GM18907 (cell line): ENCODE measurements at regions not wholly inside any gene's neighbourhood (a gene's known extent, or its start where the extent isn't known, plus 50 kb on each side); places are given as distances from the start of the nearest gene placed in this dataset.
A peak's percentile ranks its signal among the peaks of the same experiment; 100 is the strongest.
"Not testable (repeated sequence)": the region's sequence is repeated elsewhere in the genome, so short reads cannot be mapped to it uniquely, and the experiment has no call there.

Experiments used
- ATAC-seq: cut with Tn5 transposase; IDR thresholded peaks from one replicate; pipeline ENCODE4 v1.9.1; 2021; ENCODE audit warnings: mild to moderate bottlenecking, moderate library complexity; ENCODE audit not compliant: unreplicated experiment

- ATAC-seq, result no peak
Observed at GRCh38 chr1:195294911-195295310, 1313.3 kb downstream of the KCNT2 start.

DNA sequence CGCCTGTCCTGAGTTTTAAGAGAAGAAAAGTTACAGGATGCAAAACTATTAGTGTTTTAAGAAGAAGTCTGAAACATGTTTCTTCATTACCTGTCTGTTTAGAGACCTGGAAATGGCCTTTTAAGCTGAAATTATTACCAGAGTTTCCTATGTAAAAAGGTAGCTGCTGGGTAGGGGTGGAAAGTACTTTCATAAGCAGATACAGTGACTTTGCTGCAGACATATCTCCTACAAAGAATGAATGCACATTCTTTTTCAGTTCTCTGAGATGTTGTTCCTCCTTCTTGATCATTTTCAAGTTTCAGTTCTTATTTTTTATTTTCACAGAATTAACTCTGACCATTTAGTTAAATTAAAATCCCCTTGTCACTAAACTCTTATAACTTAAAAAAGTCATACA, 1329.6 kb downstream of the KCNT2 start:
- ATAC-seq, result peak; percentile 65

- ATAC-seq, result no peak
Observed at GRCh38 chr1:195275710-195276109, 1332.5 kb downstream of the KCNT2 start.

GRCh38 chr1:195251900-195252299, 1356.3 kb downstream of the KCNT2 start:
- ATAC-seq, result no peak

GRCh38 chr1:195243492-195243891, 1364.7 kb downstream of the KCNT2 start:
- ATAC-seq, result no peak

- ATAC-seq, result no peak
Observed at GRCh38 chr1:195241066-195241465, 1367.2 kb downstream of the KCNT2 start.

- no peak for ATAC-seq
Observed at GRCh38 chr1:195238313-195238712, 1369.9 kb downstream of the KCNT2 start.

GRCh38 chr1:195236991-195237889, 1371.0 kb downstream of the KCNT2 start:
- no peak for ATAC-seq

DNA sequence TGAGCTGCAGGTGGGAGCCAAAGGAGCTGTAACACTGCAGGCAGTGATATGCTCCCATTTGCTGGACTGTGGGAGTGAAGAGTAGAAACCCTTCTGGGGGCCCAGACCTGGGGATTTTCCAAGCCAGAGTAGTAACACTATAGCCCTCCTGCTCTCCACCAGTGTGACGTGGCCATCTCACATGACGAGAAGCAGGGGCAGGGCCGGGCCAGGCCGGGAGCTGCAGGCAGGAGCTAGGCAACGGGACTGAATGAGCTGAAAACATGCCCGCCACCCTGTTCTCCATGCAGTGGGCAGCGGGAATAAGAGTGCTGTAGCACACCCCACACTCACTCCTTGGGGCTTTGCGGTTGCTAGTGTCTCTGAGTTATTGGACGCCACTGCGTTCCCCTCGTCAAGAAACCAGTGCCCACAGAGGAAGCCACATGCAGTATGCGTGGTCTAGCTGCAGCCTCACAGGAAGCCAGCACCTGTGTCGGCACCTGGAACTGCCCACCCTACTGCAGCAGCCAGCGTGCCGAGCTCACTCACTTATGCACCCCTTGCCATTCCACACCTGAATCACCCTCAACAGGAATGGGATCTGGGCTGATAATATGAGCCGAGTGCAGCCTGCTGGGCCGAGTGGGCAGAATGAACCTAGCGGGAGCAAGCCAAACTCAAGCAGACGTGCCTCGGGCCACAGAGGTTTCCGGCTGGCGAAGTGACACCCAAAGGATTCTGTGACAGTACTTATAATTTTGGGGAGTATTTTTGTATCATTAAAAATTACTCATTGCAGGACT, 1389.6 kb downstream of the KCNT2 start:
- ATAC-seq, result no peak

DNA sequence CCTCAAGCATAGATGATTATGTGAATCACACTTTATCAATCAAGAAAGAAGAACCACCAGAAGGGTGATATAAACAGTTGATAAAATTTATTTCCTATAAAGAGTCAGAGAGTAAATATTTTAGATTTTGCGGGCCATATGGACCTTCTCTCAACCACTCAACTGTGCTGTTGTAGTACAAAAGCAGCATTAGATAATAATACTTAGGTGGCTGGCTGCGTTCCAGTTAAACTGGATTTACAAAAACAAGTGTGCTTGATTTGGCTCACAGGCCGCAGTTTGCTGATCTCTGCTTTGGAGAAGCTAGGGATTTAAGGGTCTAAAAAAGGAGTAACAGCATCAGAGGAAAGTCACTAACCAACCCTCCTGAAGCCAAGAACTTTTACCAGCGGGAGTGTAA, 1406.0 kb downstream of the KCNT2 start:
- ATAC-seq, result no peak

DNA sequence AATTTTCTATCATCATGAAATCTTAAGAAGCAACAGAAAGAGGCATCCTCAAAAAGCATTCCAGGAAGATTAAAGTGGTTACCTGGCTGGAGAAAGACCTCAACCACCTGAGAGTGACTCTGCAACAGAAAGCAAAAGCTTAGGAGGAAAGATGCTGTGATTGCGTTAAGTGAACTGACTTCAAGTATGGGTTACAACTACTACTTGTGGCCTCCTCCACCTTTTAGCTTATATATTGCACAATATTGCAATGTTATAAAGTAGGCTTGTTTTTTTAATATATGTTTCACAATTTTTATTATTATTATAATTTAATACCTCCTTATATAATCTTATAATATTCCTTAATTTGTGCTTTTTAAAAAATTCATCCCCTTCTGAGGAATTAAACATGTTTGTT, 1407.5 kb downstream of the KCNT2 start:
- no peak for ATAC-seq

- no peak for ATAC-seq
Observed at GRCh38 chr1:195197116-195197515, 1411.1 kb downstream of the KCNT2 start.

DNA sequence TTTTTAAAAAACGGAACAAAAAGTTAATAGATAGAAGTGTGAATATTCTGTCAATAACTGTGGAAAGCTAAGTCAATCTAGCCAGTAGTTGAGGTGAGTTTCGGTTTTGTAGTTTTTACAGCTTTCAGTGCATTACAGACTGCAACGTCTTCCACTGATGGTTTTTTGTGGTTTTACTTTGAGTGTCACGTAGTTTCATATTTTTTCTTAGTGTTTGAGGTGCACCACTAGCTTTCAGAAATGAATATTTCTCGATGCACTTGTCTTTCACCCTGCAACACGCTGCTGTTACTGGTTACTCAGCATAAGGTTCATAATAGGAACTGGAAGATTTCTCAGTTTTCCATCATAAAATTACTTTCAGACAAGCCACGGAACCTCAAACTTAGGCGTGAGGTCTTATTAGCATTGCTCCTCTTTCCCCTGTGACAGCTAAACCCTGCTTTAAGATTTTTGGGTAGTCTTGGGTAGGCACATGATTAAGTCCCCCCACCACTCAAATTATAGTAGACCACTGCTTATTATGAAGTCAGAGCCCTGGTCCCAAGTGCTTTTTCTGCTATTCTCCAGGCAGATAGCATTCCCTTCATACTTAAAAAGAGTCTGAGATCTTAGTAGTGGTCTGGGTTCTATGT, 1412.7 kb downstream of the KCNT2 start:
- ATAC-seq, result peak; percentile 98

- no peak for ATAC-seq
Observed at GRCh38 chr1:195193134-195193533, 1415.1 kb downstream of the KCNT2 start.

DNA sequence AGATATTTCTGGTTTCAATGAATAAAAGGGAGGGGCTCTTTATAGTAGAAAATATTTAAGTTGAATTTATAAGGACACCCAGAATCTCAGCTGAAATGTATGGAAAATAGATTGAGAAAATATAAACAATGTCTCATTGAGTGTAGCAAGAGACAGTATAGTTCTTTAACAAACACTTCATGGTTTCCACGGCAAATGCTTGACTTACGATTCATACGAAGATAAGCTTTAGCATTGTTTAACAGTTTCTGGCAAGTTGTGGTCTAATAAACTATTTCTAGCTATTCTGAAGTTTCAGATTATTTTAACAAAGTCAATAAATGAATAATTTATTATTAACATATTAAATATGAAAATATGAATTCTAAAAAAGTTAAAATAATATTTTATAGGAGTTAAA, 1419.4 kb downstream of the KCNT2 start:
- no peak for ATAC-seq

DNA sequence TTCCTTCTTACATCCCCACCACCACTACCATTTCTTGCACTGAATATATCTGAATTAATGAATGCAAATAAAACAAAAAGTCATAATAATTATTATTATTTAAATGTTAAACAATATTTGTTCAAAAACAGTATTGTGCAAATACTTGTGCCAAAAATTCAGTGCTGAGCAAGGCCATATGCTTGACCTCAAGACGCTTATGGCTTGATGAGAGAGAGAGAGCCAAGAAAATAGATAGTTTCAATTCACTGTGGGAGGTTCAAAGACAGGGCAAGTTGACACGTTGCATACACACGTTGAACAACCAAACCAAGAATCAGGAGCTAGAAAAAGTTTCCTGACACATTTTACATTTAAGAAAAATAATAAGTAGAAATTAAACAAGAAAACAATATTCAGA, 1421.7 kb downstream of the KCNT2 start:
- no peak for ATAC-seq

DNA sequence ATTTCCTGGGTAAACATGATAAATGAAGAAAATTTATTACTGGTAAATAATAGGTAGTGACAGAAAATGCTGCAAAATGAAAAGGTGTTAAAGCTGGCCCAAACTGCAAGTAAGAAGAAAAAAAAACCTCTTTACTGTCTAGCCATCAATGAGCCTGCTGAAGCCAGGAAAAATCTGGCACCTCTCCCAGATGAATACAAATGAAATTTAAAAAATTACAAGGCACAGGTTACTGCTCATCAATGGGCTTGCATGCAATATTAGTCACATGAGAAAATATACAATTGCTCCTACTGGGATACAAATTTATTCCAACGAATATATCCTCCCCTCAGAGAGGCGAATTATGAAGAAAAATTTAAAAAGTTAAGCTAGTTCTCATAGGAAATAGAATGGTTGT, 1422.5 kb downstream of the KCNT2 start:
- no peak for ATAC-seq

- no peak for ATAC-seq
Observed at GRCh38 chr1:195185321-195185720, 1422.9 kb downstream of the KCNT2 start.

DNA sequence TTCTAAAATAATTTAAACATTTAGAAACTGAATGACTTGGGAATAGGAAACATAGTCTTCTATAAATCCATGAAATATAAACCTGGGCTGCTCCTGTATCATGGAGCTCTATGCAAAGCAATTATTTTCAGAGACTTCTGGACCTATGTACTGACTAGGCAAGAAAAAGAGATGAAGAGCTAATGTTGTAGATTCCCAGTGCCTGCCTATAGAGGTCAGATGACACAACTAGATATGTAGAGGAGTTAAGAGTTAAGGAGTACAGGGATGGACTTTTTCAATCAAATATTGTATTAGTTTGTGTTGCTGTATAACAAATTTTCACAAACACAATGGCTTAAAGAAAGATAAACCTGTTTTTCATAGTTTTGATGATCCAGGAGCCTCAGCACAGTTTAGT, 1434.5 kb downstream of the KCNT2 start:
- ATAC-seq, result no peak

DNA sequence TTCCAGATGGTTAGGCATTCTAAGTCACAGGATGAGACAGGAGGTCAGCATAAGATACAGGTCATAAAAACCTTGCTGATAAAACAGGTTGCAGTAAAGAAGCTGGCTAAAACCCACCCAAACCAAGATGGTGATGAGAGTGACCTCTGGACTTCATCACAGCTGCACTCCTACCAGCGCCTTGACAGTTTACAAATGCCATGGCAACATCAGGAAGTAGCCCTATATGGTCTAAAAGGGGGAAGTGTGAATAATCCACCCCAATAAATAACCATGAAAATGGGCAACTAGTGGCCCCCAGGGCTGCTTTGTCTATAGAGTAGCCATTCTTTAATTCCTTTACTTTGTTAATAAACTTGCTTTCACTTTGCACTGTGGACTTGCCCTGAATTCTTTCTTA, 1448.4 kb downstream of the KCNT2 start:
- ATAC-seq, result not testable (repeated sequence)

DNA sequence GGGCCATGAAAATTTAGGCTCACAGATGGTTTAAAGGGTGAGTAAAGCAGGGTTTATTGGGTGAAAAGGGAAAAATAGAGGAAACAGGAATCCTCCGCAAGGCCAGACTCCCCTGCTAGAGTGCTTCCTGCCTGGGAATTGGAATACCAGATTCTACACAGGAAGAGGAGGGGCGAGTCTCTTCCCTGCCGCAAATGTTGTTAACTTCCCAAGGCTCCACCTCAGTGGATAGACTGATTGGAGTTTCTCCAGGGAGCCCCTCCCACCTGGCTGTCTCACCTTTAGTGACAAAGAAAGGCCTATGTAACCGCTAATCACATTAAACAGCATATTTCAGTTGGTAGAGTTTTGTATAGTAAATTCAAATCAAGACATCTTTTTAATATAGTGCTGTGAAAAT, 1450.1 kb downstream of the KCNT2 start:
- no peak for ATAC-seq

DNA sequence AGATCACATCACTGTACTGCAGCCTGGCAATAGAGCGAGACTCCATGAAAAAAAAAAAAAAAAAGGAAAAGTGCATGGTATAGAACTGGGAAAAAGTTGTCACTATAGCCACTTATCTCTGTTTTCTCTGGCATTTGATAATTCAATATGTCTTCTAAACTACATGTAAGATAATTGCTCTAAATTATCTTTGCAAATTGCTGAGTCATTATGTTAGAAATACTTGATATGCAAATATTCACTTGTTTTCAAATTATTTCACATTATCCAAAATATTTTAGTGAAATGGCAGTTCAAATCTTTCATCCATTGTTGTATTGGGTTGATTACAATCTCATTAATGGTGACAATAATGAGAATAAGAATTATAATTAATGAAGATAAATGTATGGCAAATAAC, 1455.1 kb downstream of the KCNT2 start:
- no peak for ATAC-seq
